GM23248 (cell line): ENCODE measurements at regions not wholly inside any gene's neighbourhood (a gene's known extent, or its start where the extent isn't known, plus 50 kb on each side); places are given as distances from the start of the nearest gene placed in this dataset.

Source experiments
- DNase-seq: peaks from one replicate; pipeline ENCODE4 v3.0.0-alpha.2; 2015
- H2AFZ ChIP-seq: fragments of 200-600 bp; sonication (generic); 2 replicates; pipeline ENCODE4 v1.6.1; 2016; ENCODE audit warnings: antibody characterized with exemption
- H3F3A ChIP-seq: fragments of 200-600 bp; sonication (generic); 2 replicates; pipeline ENCODE4 v1.6.1; 2016; ENCODE audit warnings: mild to moderate bottlenecking, antibody characterized with exemption, mixed run types; ENCODE audit not compliant: insufficient read depth
- H3K27ac ChIP-seq: fragments of 200-600 bp; sonication (generic); 2 replicates; pipeline ENCODE4 v1.5.1; 2016; ENCODE audit warnings: mild to moderate bottlenecking
- H3K27me3 ChIP-seq: fragments of 200-600 bp; sonication (generic); replicated peaks from 2 replicates; pipeline ENCODE4 v1.6.1; 2016; ENCODE audit warnings: mild to moderate bottlenecking; ENCODE audit not compliant: insufficient read depth
- H3K36me3 ChIP-seq: fragments of 200-600 bp; sonication (generic); 2 replicates; pipeline ENCODE4 v1.6.1; 2016; ENCODE audit warnings: low read depth, mild to moderate bottlenecking
- H3K4me1 ChIP-seq: fragments of 200-600 bp; sonication (generic); 2 replicates; pipeline ENCODE4 v1.6.1; 2016; ENCODE audit warnings: mild to moderate bottlenecking; ENCODE audit not compliant: insufficient read depth
- H3K4me2 ChIP-seq: fragments of 200-600 bp; sonication (generic); one replicate; pipeline ENCODE4 v1.6.1; 2016; ENCODE audit warnings: mild to moderate bottlenecking; ENCODE audit not compliant: unreplicated experiment
- H3K4me3 ChIP-seq: fragments of 200-600 bp; sonication (generic); 2 replicates; pipeline ENCODE4 v1.5.1; 2016; ENCODE audit warnings: mild to moderate bottlenecking
- H3K79me2 ChIP-seq: fragments of 200-600 bp; sonication (generic); 2 replicates; pipeline ENCODE4 v1.6.1; 2016; ENCODE audit warnings: mild to moderate bottlenecking; ENCODE audit not compliant: insufficient read depth
- H3K9ac ChIP-seq: fragments of 200-600 bp; sonication (generic); 2 replicates; pipeline ENCODE4 v1.6.1; 2016; ENCODE audit warnings: mild to moderate bottlenecking
- H3K9me2 ChIP-seq: fragments of 200-600 bp; sonication (generic); 2 replicates; pipeline ENCODE4 v1.6.1; 2016; ENCODE audit warnings: mixed run types, mild to moderate bottlenecking, moderate library complexity; ENCODE audit not compliant: insufficient read depth
- H3K9me3 ChIP-seq: fragments of 200-600 bp; sonication (generic); one replicate; pipeline ENCODE4 v1.6.1; 2017; ENCODE audit warnings: low read depth
- H4K20me1 ChIP-seq: fragments of 200-600 bp; sonication (generic); 2 replicates; pipeline ENCODE4 v1.6.0; 2016; ENCODE audit not compliant: insufficient read depth
- EZH2 ChIP-seq: fragments of 200-600 bp; sonication (generic); IDR thresholded peaks from 2 replicates; pipeline ENCODE4 v1.6.1; 2018; ENCODE audit warnings: antibody characterized with exemption, mild to moderate bottlenecking; ENCODE audit not compliant: insufficient read depth, poor library complexity, severe bottlenecking
- EZH2phosphoT487 ChIP-seq: fragments of 200-600 bp; sonication (generic); IDR thresholded peaks from 2 replicates; pipeline ENCODE4 v1.6.1; 2018; ENCODE audit warnings: antibody characterized with exemption, moderate library complexity, mild to moderate bottlenecking, low read depth; ENCODE audit not compliant: insufficient read depth
- WGBS, 2 experiments: methylation state at CpG; one replicate each; pipeline ENCODE4 v1.1.6; 2015 to 2017; ENCODE audit warnings: low lambda C conversion rate in 2 of 2, low coverage in 1 of 2; ENCODE audit errors: missing lambda C conversion rate in 2 of 2; 5-methylcytosine and 5-hydroxymethylcytosine counted together
- in situ Hi-C: fragments of 300-500 bp; cut with MboI; formaldehyde crosslinking; loops from 2 replicates; pipeline ENCODE4 v1.15.0; 2020

GRCh38 chr6:82030761-82031503 lies 216.6 kb downstream of the IBTK start:
- TF ChIP-seq EZH2 (no peak), EZH2phosphoT487 (no peak)
- in situ Hi-C loops: no loop called here
- Histone ChIP-seq H3K9ac (no peak overlapping the region), H3K9me3 (no peaks in the 10 kb centered on the region), H3K4me2 (no peak overlapping the region), H3K36me3 (no peaks in the 10 kb centered on the region), H3K27me3 (no peaks in the 10 kb centered on the region), H3K79me2 (no peaks in the 10 kb centered on the region), H3K4me1 (peaks cover 10% of the 10 kb centered on the region; the same call in 1 of the 2 replicates), H4K20me1 (no peaks in the 10 kb centered on the region), H3K9me2 (no peaks in the 10 kb centered on the region), H3F3A (no peaks in the 10 kb centered on the region), H3K27ac (no peak overlapping the region), H2AFZ (no peak overlapping the region), H3K4me3 (no peak overlapping the region)
- 48 to 55% methylated on average over 2 of the region's 2 CpGs for WGBS, 2 experiments
- no peak for DNase-seq

GRCh38 chr6:82030301-82030700 lies 217.2 kb downstream of the IBTK start:
- no peaks in the 10 kb centered on the region for H3K9me3 ChIP-seq
- no peaks in the 10 kb centered on the region for H3F3A ChIP-seq
- H4K20me1 ChIP-seq: no peaks in the 10 kb centered on the region
- no peaks in the 10 kb centered on the region for H3K79me2 ChIP-seq
- H3K27me3 ChIP-seq: no peaks in the 10 kb centered on the region
- no peak for TF ChIP-seq EZH2
- TF ChIP-seq EZH2phosphoT487: no peak
- H3K4me2 ChIP-seq: no peak overlapping the region
- H3K9me2 ChIP-seq: no peaks in the 10 kb centered on the region
- no peak overlapping the region for H2AFZ ChIP-seq
- in situ Hi-C loops: no loop called here
- no peaks in the 10 kb centered on the region for H3K36me3 ChIP-seq
- no peak for DNase-seq
- H3K9ac ChIP-seq: no peak overlapping the region
- H3K27ac ChIP-seq: no peak overlapping the region
- H3K4me1 ChIP-seq: peaks cover 15% of the 10 kb centered on the region
- H3K4me3 ChIP-seq: no peak overlapping the region
- 74 to 77% methylated on average over 2 of the region's 2 CpGs for WGBS, 2 experiments

GRCh38 chr6:82025271-82025670 lies 222.3 kb downstream of the IBTK start:
- Histone ChIP-seq H3K9me3 (no peaks in the 10 kb centered on the region), H3K9ac (no peak overlapping the region), H3K9me2 (no peaks in the 10 kb centered on the region), H3K36me3 (no peaks in the 10 kb centered on the region), H3F3A (peaks cover 25% of the 10 kb centered on the region), H3K27me3 (no peaks in the 10 kb centered on the region), H3K4me1 (peaks cover 26% of the 10 kb centered on the region), H2AFZ (no peak overlapping the region), H3K4me3 (no peak overlapping the region), H3K79me2 (no peaks in the 10 kb centered on the region), H4K20me1 (no peaks in the 10 kb centered on the region), H3K4me2 (no peak overlapping the region), H3K27ac (no peak overlapping the region)
- TF ChIP-seq EZH2phosphoT487 (no peak), EZH2 (no peak)
- WGBS, 2 experiments: 96 to 100% methylated on average over 1 of the region's 1 CpG
- in situ Hi-C loops: no loop called here
- peak; percentile 33 for DNase-seq

- Histone ChIP-seq H3K36me3 (no peaks in the 10 kb centered on the region), H3K4me2 (peak overlapping the region; percentile 27), H2AFZ (peak overlapping the region; percentile 33; the same call in 1 of the 2 replicates), H3K4me1 (peaks cover 30% of the 10 kb centered on the region), H3K9me2 (no peaks in the 10 kb centered on the region), H3K9me3 (no peaks in the 10 kb centered on the region), H3F3A (peaks cover 34% of the 10 kb centered on the region), H3K27ac (peak overlapping the region; percentile 28), H3K4me3 (no peak overlapping the region), H3K27me3 (no peaks in the 10 kb centered on the region), H3K79me2 (no peaks in the 10 kb centered on the region), H3K9ac (no peak overlapping the region), H4K20me1 (no peaks in the 10 kb centered on the region)
- TF ChIP-seq EZH2 (no peak), EZH2phosphoT487 (no peak)
- DNase-seq: peak; percentile 77
- in situ Hi-C loops: loop anchor here (25.0 kb wide), 3 partner anchors 260 to 785 kb away; partner anchors contain the start of gene TENT5A
- WGBS, 2 experiments: 50 to 61% methylated on average over 2 of the region's 2 CpGs
Measured at GRCh38 chr6:82022614-82023129, 224.9 kb downstream of the IBTK start.
